KMS-11 (cell line): ENCODE measurements at regions not wholly inside any gene's neighbourhood (a gene's known extent, or its start where the extent isn't known, plus 50 kb on each side); places are given as distances from the start of the nearest gene placed in this dataset.

Experiments used
- H2AFZ ChIP-seq: fragments of 200-600 bp; sonication (generic); 2 replicates; pipeline ENCODE4 v1.6.1; 2016; ENCODE audit warnings: antibody characterized with exemption, mixed run types, low read depth
- H3K27ac ChIP-seq: fragments of 200-600 bp; sonication (generic); 2 replicates; pipeline ENCODE4 v1.6.1; 2016; ENCODE audit warnings: mild to moderate bottlenecking, mixed run types
- H3K27me3 ChIP-seq: fragments of 200-600 bp; sonication (generic); 2 replicates; pipeline ENCODE4 v1.6.1; 2017; ENCODE audit warnings: mild to moderate bottlenecking, low read depth, mixed run types, moderate library complexity; ENCODE audit not compliant: insufficient read depth
- H3K36me3 ChIP-seq: fragments of 200-600 bp; sonication (generic); 2 replicates; pipeline ENCODE4 v1.6.1; 2017; ENCODE audit warnings: mild to moderate bottlenecking, mixed run types; ENCODE audit not compliant: insufficient read depth
- H3K4me1 ChIP-seq: fragments of 200-600 bp; sonication (generic); 2 replicates; pipeline ENCODE4 v1.6.1; 2016; ENCODE audit warnings: mild to moderate bottlenecking, low read depth, mixed run types; ENCODE audit not compliant: poor library complexity, severe bottlenecking
- H3K4me2 ChIP-seq: fragments of 200-600 bp; sonication (generic); 2 replicates; pipeline ENCODE4 v1.7.0; 2016; ENCODE audit warnings: mild to moderate bottlenecking, mixed run types
- H3K4me3 ChIP-seq: fragments of 200-600 bp; sonication (generic); IDR thresholded peaks from 2 replicates; pipeline ENCODE4 v1.6.1; 2017; ENCODE audit warnings: low read depth, low read length, mixed read lengths; ENCODE audit not compliant: insufficient read depth
- H3K79me2 ChIP-seq: fragments of 200-600 bp; sonication (generic); 2 replicates; pipeline ENCODE4 v1.6.1; 2016; ENCODE audit warnings: low read depth, mixed run types; ENCODE audit not compliant: insufficient read depth
- H3K9ac ChIP-seq: fragments of 200-600 bp; sonication (generic); 2 replicates; pipeline ENCODE4 v1.6.1; 2016; ENCODE audit warnings: mild to moderate bottlenecking, mixed run types
- H4K20me1 ChIP-seq: fragments of 200-600 bp; sonication (generic); 2 replicates; pipeline ENCODE4 v1.6.1; 2016; ENCODE audit warnings: mild to moderate bottlenecking, mixed run types; ENCODE audit not compliant: insufficient read depth
- CTCF ChIP-seq: fragments of 200-600 bp; sonication (generic); conservative IDR thresholded peaks from 2 replicates; pipeline ENCODE4 v1.6.1; 2017; ENCODE audit warnings: low read depth, mild to moderate bottlenecking, antibody characterized with exemption, low read length, moderate library complexity, mixed read lengths

DNA sequence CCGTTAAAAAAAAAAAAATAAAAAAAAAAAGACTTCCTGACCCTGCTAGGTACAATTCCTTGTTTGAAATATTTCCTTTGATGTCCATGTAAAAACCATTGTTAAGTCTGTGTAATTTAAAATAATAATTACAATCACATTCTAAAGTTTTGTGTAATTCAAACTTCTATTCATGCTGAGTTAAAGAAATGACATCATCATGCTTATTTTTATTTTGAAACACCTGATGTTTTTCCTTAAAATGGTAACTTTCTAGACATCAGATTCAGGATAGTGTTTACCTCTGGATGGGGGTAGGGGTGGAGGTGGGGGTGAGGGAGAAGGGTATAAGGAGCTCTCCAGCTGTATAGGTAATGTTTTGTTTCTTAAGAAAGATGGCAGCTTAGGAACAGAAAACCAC, 92.8 kb downstream of the ADCYAP1 start:
- no peaks in the 10 kb centered on the region for H3K36me3 ChIP-seq
- TF ChIP-seq CTCF, result no peak
- H3K4me2 ChIP-seq, result no peak overlapping the region
- H3K27me3 ChIP-seq, result no peaks in the 10 kb centered on the region
- no peak overlapping the region for H3K27ac ChIP-seq
- no peaks in the 10 kb centered on the region for H3K4me1 ChIP-seq
- H3K4me3 ChIP-seq, result no peak overlapping the region
- H3K79me2 ChIP-seq, result no peaks in the 10 kb centered on the region
- H2AFZ ChIP-seq, result no peak overlapping the region
- H4K20me1 ChIP-seq, result no peaks in the 10 kb centered on the region
- H3K9ac ChIP-seq, result no peak overlapping the region

GRCh38 chr18:998936-999335, 94.3 kb downstream of the ADCYAP1 start:
- Histone ChIP-seq H3K27me3 (no peaks in the 10 kb centered on the region), H3K27ac (no peak overlapping the region), H3K36me3 (no peaks in the 10 kb centered on the region), H4K20me1 (no peaks in the 10 kb centered on the region), H2AFZ (no peak overlapping the region), H3K79me2 (no peaks in the 10 kb centered on the region), H3K4me1 (no peaks in the 10 kb centered on the region), H3K4me3 (no peak overlapping the region), H3K4me2 (no peak overlapping the region), H3K9ac (no peak overlapping the region)
- no peak for TF ChIP-seq CTCF

- Histone ChIP-seq H3K79me2 (no peaks in the 10 kb centered on the region), H2AFZ (no peak overlapping the region), H3K36me3 (no peaks in the 10 kb centered on the region), H3K27ac (no peak overlapping the region), H3K27me3 (no peaks in the 10 kb centered on the region), H3K9ac (no peak overlapping the region), H3K4me2 (no peak overlapping the region), H4K20me1 (no peaks in the 10 kb centered on the region), H3K4me1 (no peaks in the 10 kb centered on the region), H3K4me3 (no peak overlapping the region)
- no peak for TF ChIP-seq CTCF
Measured at GRCh38 chr18:1002653-1003178, 98.0 kb downstream of the ADCYAP1 start.

- no peak overlapping the region for H3K4me2 ChIP-seq
- no peak overlapping the region for H3K4me3 ChIP-seq
- no peaks in the 10 kb centered on the region for H4K20me1 ChIP-seq
- H3K27me3 ChIP-seq, result no peaks in the 10 kb centered on the region
- no peak for TF ChIP-seq CTCF
- H2AFZ ChIP-seq, result no peak overlapping the region
- H3K79me2 ChIP-seq, result no peaks in the 10 kb centered on the region
- H3K9ac ChIP-seq, result no peak overlapping the region
- H3K27ac ChIP-seq, result no peak overlapping the region
- no peaks in the 10 kb centered on the region for H3K36me3 ChIP-seq
- no peaks in the 10 kb centered on the region for H3K4me1 ChIP-seq
Measured at GRCh38 chr18:1003499-1003898, 98.8 kb downstream of the ADCYAP1 start.
